NOMO-1 treated with DMSO at 0.1 percent for 48 hours (cell line): ENCODE measurements at regions not wholly inside any gene's neighbourhood (a gene's known extent, or its start where the extent isn't known, plus 50 kb on each side); places are given as distances from the start of the nearest gene placed in this dataset.
"Not testable (repeated sequence)": the region's sequence is repeated elsewhere in the genome, so short reads cannot be mapped to it uniquely, and the experiment has no call there.

ENCODE experiments used
- DNase-seq: peaks from one replicate; lab custom pipeline; 2025; ENCODE audit not compliant: unreplicated experiment; lab: John Stamatoyannopoulos, UW

DNA sequence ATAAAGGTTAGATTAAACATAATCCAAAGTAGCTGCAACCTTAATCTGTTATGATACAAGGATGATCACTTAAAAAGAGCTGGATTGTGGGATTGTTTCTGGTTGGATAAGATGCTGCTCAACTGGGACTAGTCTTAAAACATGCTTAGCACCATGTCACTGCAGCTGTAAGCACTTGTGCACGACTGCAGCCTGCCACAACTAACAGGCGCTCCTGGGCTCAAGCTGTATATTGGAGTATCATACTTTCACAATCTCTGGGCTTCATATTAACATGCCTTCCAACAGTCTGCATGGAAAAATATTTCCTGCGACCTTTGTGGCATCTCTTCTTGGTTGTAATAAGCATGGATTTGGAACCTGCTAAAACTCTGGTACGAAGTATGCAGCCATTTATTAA, 493.0 kb upstream of the PITX2 start:
- DNase-seq: no peak

DNA sequence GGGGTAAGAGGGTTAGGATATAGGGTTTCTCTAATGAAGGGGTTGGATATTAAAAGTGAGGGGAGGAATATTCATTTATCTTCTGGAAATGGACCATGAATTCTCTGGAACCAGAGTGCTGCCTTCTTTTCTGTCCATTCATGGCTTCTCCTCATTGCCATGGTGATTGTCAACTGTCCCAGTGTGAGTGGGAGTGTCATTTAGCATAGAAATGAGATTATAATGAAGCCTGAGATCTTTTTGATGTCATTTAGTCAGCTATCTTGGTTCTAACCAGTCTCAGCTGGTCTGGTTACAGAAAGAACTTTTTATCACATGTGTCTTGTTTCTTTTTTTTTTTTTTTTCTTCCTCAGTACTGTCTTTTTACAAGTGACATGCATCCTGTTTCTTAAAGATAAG, 497.3 kb upstream of the PITX2 start:
- DNase-seq: no peak

DNA sequence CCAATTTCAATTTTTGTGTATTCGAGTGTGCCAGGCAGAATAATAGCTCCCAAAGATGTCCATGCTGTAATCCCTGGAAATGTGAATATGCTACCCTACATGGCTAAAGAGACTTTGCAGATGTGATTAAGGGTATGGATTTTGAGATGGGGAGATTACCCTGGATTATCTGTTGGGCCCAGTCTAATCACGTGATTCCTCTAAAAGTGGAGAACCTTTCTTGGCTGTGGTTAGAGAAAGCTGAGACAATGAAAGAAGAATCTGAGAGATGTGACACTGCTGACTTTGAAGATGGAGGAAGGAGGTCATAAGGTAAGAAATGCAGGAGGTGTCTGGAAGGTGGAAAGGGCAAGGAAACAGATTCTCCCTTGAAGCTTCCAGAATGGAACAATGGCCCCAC, 503.5 kb upstream of the PITX2 start:
- DNase-seq: no peak

DNA sequence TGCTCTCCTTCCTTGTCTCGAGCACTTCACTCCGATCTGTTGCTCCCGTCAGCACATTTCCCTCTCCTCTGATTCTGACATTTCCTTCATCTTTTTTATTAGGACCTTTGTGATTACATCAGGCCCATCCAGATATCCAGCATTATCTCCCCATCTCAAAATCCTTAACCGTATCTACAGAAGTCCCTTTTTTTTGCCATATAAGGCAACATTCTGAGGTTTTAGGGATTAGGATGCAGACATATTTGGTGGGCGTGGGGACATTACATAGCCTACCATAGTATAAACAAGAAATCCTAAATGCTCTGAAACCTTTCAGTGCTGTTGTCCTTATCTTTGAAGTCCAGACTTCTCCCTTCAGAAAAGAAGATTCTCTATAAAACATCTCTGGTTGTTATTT, 505.0 kb upstream of the PITX2 start:
- no peak for DNase-seq

DNA sequence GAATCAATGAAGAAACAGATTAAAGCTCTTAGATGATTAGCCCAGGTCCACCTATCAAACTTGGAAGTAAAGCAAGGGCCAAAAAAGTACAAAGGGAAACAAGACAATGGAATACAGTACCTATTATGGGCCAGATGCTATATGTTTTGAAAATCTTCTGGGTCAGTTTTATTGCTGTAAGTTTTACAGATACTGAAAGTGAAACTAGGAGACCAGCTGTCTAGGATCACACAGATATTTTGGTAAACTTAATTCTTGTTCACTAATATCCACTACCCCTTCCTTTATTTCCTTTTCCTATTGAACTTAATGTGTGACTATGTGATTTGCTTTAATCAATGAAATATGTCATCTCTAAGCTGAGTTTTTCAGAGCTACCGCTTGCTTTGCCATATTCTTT, 505.4 kb upstream of the PITX2 start:
- DNase-seq: no peak

DNA sequence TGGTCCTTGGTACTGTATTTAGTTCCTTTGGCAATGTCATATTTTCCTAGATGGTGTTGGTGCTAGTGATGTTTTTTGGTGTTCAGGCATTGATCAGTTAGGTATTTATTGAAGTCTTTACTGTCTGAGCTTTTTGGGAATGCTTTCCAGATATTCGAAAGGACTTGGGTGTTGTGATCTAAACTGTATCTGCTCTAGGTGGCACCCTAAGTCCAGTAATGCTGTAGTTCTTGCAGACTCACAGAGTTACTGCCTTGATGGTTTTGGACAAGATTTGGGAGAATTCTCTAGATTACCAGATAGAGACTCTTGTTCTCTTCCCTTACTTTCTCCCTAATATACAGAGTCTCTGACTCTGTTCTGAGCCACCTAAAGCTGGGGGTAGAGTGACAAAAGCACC, 513.6 kb upstream of the PITX2 start:
- no peak for DNase-seq

DNA sequence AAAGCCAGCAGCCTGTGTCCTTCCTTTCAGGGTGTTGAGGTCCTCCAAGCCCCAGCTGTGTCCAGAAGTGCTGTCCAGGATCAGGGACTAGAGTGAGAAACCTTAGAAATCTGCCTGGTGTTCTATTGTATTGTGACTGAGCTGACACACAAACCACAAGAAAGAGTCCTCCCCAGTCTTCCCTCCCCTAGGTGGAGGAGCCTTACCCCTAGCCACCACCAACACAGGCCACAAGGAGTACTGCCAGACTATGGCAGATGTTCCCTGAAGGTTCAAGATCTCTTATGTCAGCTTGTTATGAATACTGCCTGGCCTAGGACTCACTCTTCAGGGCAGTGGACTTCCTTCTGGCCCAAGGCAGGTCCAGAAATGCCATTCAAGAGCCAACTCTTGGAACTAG, 514.1 kb upstream of the PITX2 start:
- DNase-seq: no peak

DNA sequence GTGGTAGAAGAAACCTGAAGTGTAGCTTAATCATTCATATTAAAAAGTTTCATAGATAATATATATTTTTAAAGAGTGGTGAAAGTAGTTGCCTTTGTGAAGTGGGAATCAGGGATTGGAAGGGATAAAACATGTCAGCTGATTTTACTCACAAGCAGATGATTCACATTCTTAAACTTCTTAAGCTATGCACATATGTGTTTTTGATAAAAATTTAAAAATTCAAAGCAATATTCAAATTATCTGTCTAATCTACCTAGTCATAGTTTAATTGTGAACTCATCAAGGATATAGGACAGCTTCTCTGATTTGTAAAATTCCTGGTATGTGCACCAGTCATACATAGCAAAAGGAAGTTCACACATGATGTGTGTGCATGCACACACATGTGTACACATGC, 520.6 kb upstream of the PITX2 start:
- DNase-seq: no peak

DNA sequence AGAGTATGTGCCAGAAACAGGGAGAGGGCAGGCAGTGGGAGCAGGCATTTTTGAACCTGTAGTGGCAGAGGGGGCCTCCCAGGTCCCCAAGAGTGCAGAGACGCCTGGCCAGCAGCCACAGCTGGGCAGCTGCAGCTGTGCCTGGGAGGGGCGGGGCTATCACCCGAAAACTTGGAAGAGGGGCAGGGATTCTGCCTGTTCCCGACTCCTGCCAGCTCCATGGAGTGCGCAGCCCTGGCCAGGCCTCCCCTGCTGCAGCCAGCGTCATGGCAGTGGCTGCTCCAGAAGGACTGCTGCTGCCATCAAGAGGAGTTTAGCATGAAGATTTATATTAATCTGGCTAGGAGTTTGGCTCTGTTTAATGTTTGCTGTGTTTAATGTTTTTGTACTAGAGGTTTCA, 532.1 kb upstream of the PITX2 start:
- no peak for DNase-seq

DNA sequence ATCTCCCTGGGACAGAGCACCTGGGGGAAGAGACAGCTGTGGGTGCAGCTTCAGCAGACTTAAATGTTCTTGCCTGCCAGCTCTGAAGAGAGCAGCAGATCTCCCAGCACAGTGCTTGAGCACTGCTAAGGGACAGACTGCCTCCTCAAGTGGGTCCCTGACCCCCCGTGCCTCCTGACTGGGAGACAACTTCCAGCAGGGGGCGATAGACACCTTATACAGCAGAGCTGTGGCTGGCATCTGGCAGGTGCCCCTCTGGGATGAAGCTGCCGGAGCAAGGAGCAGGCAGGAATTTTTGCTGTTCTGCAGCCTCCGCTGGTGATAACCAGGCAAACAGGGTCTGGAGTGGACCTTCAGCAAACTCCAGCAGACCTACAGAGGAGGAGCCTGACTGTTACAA, 541.7 kb upstream of the PITX2 start:
- not testable (repeated sequence) for DNase-seq

DNA sequence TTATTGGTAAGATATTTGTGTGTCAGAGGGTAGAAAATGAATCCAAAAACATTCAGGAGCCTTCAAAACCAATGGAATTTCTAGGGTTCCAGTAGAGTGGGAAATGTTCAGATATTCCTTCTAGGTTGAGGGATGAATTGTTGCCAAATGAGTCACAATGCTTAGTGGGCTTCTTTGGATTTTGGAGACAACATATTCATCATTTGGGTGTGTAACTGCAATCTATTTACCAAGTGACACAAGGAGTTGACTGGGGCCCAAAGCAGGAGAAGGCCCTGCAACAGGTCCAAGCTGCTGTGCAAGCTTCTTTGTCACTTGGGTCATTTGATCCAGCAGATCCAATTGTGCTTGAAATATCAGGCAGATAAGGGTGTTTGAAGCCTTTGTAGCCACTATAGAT, 551.5 kb upstream of the PITX2 start:
- DNase-seq: no peak

DNA sequence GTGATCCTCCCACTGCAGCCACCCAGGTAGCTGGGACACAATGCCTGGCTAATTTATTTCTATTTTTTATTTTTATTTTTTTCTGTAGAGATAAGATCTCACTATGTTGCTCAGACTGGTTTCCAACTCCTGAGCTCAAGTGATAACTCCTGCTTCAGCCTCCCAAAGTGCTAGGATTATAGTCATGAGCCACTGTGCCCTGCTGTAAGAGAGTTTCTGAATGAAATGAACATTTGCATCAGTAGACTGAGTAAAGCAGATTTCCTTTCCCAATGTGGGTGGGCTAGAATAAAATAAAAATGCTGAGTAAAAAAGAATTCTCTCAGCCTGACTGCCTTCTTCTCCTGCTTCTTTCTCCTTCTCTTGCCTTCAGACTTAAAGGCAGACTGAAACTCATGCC, 555.4 kb upstream of the PITX2 start:
- DNase-seq: no peak

DNA sequence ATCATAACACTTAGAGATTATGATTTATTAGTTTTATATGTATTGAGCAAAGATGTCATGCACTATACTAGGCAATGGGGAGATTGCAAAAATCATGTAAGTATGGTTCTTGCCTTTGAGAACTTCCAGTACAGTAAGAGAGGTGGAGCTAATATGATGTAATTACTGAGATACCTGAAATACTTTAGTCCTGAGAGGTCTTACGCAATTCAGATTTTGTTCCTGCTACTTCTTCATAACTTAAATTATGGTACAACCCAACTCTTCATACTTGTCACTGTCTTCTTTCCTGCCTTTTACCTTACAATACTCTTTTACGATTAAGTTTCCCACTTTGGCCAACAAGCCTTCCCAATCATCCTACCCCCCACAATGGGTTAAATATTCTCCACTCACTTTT, 564.2 kb upstream of the PITX2 start:
- DNase-seq: no peak

DNA sequence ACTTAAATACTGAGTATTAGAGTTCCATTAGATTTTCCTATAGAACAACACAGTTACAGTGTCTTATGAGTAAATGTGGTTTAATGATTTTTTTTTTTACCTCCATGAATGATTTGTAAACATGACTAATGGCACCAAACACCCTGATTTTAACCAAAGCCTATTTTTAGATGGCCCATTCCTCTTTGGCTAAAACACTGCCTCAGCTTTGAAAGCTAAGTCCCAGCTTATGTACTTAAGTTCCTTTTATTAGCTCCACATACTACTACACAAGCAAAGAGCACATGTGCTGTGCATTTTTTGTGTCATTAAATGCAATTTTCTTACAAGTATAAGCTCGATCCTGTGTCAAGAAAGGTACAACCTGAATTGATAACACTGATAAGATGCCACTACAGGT, 575.6 kb upstream of the PITX2 start:
- no peak for DNase-seq

DNA sequence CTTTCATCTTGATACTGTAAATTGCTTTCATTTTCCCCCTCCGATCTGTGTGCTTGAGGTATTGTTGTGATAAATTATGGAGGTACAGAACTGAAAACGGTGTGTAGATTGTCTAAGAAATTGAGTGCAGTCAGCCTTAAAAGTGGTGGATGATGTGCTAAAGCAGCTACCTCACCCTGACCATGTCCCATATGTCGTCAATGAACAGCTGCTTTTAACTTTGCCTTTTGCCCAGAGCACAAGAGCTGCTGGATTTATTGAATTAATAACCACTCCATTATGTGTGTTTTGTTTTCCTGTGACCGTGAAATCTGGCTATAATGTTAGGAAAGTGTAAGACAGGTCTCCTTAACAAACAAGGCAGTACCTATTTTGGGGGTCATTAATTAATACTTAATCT, 581.9 kb upstream of the PITX2 start:
- DNase-seq: no peak

DNA sequence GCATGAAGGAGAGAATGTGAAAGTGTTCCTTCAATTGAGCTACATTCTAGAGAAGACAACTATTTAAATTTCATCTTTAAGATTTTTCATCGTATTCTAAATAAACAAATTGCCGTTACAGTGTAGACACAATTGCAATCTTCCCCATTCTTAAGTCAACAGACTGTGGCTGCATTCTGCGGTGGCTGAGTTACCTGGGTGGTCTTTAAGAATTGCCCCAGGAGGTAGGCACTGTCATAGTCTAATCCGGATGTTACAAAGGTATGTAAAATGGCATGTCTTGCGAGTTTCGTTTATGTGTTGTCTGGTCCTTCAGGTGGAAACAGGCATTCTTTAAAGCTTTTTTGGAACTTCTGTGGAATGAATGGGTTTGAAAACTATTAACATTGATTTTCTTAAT, 586.1 kb upstream of the PITX2 start:
- no peak for DNase-seq

DNA sequence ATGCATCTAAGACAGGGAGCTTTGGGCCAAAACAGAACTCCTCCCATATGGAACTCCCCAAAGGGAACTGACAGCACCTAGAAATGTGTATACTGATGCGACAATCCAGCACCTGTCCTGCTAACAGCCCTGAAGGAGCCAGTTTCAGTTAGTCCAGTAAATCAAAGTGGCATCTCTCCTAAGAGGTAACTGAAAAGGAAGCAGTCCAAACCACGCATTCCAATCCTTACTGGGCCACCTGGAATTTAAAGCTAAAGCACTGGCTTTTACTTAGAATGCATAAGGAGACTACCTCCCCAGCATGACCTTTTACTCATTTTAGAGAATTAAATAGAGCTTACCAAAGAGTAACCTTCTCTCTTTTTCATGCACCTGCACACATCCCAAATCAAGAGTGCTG, 586.8 kb upstream of the PITX2 start:
- DNase-seq: no peak

DNA sequence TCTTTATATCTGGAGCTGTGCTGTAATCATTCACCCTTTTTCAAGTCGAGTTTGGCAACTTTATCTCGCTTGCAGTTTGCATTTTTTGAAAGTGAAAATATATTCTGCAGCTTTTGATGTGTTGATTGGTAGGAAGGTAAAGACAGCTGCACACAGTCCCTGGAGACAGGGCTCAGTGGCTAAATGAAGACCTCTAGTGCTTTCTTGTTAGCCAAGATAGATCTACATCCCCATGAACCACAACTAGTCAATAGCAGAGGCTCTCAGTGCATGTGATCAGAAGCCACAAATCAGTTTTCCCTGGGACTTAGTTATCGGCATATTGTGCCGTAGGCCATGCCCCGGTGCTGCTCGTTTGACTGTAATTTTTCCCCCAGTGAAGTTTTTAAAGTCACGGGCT, 587.7 kb upstream of the PITX2 start:
- DNase-seq: no peak

DNA sequence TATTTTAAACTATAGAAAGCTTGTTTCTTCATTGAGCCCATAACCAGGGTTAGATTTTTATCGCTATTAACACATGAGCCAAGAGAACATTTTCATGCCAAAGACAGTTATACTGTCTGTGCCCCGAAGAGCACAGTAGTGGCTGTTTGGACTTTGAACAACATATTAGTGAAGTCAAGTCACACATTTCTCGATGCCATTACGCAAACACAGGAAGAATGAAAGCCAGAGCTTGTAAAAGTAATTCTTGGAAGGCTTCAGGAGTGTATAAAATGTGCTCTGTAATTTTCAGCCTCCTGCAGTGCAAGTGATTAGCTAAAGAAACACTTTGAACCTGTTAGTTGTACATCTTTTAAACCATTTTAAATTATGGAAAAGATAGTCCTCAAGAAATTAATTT, 590.7 kb upstream of the PITX2 start:
- DNase-seq: no peak

DNA sequence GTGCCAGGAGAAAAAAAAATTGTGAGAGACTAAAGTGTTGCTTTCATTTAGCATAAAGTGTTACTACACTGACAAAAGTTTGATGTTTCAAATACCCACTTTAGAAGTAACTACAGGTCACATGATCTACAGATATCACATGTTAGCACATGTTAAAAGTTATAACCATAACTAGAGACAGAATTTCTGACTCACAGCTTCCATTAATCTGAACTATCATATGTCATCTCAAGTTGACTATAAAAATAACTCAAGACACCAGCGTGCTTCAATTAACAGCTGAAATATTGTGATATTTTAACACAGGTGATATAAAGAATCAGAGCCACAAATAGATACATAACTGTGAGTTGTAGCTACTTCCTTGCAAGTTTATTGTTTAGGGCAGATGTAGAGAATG, 591.5 kb upstream of the PITX2 start:
- DNase-seq: no peak

DNA sequence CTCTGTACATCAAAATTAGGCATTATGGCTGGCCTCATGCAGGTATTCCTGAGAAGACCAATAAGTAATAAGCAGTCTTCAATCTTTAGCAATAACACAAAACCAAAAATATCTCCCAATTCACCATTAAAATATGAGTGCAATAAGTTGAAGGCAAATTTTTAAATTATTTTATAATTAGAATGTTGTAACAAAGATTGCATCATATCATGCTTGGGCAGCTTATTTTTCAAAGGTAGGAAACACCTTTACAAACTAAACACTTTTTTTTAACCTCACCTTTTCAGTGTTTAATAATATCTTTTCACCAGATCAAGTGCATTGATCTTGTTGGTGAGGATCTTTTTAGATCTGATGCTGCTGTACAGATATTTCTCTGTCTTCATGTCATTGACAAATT, 592.9 kb upstream of the PITX2 start:
- DNase-seq: no peak

DNA sequence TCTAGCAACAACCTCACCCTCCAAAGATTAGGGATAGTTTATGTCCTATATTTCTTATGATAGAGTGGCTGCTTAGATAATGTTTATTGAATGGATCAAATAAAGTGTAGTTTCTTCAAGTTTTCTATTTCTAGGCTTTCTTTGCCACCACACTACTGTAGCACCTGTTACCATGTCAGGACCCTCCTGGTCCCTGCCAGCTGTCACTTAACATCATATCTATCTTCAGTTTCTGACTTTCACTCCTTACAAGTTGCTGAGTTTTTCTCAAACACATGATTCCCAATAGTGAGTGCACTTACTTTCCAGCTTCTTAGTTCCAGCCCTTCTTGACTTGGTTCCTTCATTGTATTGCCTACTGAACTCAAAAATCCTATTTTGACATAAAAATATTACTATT, 593.9 kb upstream of the PITX2 start:
- DNase-seq: no peak

DNA sequence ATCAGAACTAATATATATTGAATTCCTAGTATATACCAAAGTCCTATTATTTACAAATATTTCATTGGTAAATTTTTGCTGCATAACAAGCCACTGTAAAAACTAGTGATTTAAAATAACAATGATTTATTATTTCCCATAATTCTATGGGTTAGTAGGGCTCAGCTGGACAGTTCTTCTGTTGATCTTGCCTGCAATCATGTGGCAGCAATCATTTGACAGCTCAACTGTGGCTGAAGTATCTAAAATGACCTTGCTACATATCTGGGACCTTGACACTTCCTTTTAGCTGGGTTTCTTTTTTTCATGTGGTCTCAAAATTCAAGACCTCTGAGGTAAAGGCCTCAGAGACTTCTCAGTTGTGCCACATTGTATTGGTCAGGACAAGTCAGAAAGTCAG, 598.5 kb upstream of the PITX2 start:
- no peak for DNase-seq

DNA sequence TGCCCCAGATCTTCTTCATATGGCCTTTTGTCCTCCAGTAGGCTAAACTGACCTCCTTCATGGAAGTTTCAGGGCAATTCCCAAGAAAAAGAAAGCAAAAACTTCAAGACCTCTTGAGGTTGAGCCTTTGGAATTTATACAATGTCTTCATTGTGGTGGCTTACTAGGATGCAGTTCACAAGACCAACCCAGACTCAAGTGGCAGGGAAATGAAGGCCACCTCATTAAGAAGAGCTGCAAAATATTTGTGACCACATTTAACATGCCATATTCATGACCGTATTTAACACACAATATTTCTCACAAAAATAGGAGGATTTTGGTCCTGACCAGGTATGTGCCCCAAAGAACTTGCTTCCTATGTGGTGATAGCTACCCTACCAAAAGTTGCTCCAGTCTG, 605.5 kb upstream of the PITX2 start:
- DNase-seq: no peak
